Testis (tissue), 2 donors: ENCODE measurements at regions not wholly inside any gene's neighbourhood (a gene's known extent, or its start where the extent isn't known, plus 50 kb on each side); places are given as distances from the start of the nearest gene placed in this dataset.

Experiments
- POLR2A ChIP-seq: fragments of 450-650 bp; IDR thresholded peaks from one replicate; pipeline ENCODE4 v1.6.1; 2017; ENCODE audit warnings: antibody characterized with exemption, mild to moderate bottlenecking, moderate library complexity
- TF ChIP-seq, protein P1 (sequence below), 3 experiments: fragments of 450-650 bp in 2 of 3; fragments of 200-600 bp in 1 of 3; sonication (generic) in 1 of 3; IDR thresholded peaks; one replicate each; pipeline ENCODE4 v1.5.1; 2016 to 2019; ENCODE audit warnings: antibody characterized with exemption in 3 of 3, mild to moderate bottlenecking in 2 of 3, moderate library complexity in 1 of 3

DNA sequence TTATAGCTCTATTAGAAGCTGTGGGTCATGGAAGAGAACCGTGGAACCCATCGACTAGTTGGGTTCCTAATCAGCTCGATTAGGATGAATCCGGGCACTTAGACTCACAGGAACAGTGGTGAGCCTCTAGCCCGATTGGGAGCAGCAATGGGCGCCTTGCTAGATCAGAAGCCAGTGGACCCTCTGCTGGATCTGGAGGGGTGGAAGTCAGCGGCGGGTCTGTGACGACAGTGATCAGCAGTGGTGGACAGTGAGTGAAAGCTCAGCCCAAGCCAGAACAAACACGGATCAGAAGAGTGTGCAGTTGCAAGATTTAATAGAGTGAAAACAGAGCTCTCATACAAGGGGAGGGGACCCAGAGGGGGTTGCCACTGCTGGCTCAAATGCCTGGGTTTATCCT lies 1170.2 kb downstream of the OTOL1 start:
- TF ChIP-seq, protein P1, sequence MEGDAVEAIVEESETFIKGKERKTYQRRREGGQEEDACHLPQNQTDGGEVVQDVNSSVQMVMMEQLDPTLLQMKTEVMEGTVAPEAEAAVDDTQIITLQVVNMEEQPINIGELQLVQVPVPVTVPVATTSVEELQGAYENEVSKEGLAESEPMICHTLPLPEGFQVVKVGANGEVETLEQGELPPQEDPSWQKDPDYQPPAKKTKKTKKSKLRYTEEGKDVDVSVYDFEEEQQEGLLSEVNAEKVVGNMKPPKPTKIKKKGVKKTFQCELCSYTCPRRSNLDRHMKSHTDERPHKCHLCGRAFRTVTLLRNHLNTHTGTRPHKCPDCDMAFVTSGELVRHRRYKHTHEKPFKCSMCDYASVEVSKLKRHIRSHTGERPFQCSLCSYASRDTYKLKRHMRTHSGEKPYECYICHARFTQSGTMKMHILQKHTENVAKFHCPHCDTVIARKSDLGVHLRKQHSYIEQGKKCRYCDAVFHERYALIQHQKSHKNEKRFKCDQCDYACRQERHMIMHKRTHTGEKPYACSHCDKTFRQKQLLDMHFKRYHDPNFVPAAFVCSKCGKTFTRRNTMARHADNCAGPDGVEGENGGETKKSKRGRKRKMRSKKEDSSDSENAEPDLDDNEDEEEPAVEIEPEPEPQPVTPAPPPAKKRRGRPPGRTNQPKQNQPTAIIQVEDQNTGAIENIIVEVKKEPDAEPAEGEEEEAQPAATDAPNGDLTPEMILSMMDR (IDR thresholded peaks at IDR 0.05), result no peak
- TF ChIP-seq POLR2A, result no peak
